Osteocyte (in vitro differentiated cells): ENCODE measurements at regions not wholly inside any gene's neighbourhood (a gene's known extent, or its start where the extent isn't known, plus 50 kb on each side); places are given as distances from the start of the nearest gene placed in this dataset.

Experiments used
- DNase-seq: peaks from one replicate; pipeline ENCODE4 v3.0.0; 2021; ENCODE audit warnings: mixed read lengths; ENCODE audit not compliant: unreplicated experiment; ENCODE audit errors: extremely low spot score
- H3K27ac Mint-ChIP-seq: one replicate; pipeline ENCODE4 v1.8.0; 2021; ENCODE audit warnings: mild to moderate bottlenecking, mixed read lengths; ENCODE audit not compliant: unreplicated experiment
- H3K27me3 Mint-ChIP-seq: one replicate; pipeline ENCODE4 v1.8.0; 2021; ENCODE audit warnings: mixed read lengths; ENCODE audit not compliant: unreplicated experiment
- H3K36me3 Mint-ChIP-seq: one replicate; pipeline ENCODE4 v1.8.0; 2021; ENCODE audit warnings: mixed read lengths; ENCODE audit not compliant: unreplicated experiment
- H3K4me1 Mint-ChIP-seq: one replicate; pipeline ENCODE4 v1.8.0; 2021; ENCODE audit warnings: mixed read lengths; ENCODE audit not compliant: unreplicated experiment
- H3K4me3 Mint-ChIP-seq: one replicate; pipeline ENCODE4 v1.8.0; 2021; ENCODE audit warnings: mild to moderate bottlenecking, moderate library complexity, mixed read lengths; ENCODE audit not compliant: unreplicated experiment
- H3K9me3 Mint-ChIP-seq: one replicate; pipeline ENCODE4 v1.8.0; 2021; ENCODE audit warnings: mixed read lengths; ENCODE audit not compliant: unreplicated experiment
- TF ChIP-seq, protein P1 (sequence below): fragments of 200-600 bp; sonication (generic); IDR thresholded peaks from 2 replicates; pipeline ENCODE4 v1.5.0; 2021; ENCODE audit warnings: antibody characterized with exemption, mild to moderate bottlenecking, moderate library complexity

DNA sequence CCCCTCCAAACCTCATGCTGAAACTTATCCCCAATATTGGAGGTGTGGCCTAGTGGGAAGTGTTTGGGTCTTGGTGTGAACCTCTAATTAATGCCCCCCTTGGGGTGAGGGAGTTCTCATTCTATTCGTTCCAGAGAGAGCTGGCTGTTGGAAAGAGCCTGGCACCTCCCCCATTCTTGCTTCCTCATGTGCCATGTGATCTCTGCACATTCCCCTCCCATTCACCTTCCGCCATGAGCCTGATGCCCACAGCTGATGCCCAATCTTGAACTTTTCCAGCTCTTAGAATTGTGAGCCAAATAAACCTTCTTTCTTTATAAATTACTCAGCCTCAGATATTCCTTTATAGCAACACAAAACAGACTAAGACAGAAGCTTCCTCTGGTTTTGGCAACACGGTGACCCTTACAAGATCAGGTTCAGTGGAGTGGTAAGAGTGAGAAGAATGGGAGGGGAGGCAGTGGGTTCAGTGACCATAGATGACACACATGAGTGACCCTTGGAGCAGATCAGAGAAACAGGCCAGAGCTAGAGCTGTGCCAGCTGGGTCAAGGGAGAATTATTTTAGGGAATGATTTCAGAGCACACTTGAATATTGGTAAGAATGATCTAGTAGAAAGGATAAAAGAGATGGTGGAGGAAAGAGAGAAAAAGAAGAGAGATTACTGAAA lies 176.4 kb downstream of the LY86 start:
- H3K4me3 Mint-ChIP-seq = no peak overlapping the region

DNA sequence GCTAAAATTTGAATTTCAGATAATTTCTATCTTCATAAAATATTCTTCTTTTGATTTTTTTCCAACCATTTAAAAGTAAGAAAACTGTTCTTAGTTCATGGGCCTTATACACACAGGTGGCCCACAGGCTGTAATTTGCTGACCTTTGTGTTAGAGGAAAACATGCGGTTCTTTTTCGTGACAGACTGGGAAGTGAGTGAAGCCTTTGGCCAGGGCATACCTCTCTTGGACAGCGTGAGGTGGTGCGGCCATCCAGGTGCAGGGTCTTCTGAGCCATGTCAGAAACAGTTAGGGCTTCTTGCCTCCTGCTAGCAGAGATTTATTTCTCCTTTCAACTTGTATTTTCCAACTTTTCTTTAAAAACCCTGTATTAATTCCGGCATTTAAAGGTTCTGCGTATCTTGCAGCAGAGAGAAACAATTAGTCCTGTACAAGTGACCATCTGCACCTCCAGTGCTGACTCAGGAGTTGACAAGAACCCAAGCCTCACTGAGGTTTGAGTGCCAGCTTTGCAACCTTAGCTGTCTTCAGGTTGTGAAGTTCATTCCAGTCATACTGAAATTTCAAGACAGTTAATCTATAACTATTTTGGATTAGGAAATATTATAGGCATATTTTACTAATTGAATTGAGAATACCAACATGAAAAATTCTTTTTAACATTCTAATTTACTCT lies 177.8 kb downstream of the LY86 start:
- Mint-ChIP-seq H3K4me1 (no peaks in the 10 kb centered on the region), H3K4me3 (no peak overlapping the region), H3K27ac (no peak overlapping the region), H3K27me3 (peaks cover 3% of the 10 kb centered on the region), H3K9me3 (no peaks in the 10 kb centered on the region), H3K36me3 (no peaks in the 10 kb centered on the region)
- TF ChIP-seq, protein P1, sequence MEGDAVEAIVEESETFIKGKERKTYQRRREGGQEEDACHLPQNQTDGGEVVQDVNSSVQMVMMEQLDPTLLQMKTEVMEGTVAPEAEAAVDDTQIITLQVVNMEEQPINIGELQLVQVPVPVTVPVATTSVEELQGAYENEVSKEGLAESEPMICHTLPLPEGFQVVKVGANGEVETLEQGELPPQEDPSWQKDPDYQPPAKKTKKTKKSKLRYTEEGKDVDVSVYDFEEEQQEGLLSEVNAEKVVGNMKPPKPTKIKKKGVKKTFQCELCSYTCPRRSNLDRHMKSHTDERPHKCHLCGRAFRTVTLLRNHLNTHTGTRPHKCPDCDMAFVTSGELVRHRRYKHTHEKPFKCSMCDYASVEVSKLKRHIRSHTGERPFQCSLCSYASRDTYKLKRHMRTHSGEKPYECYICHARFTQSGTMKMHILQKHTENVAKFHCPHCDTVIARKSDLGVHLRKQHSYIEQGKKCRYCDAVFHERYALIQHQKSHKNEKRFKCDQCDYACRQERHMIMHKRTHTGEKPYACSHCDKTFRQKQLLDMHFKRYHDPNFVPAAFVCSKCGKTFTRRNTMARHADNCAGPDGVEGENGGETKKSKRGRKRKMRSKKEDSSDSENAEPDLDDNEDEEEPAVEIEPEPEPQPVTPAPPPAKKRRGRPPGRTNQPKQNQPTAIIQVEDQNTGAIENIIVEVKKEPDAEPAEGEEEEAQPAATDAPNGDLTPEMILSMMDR = no peak
- no peak for DNase-seq

More for the DNA sequence above, 176.4 kb downstream of the LY86 start:
- Mint-ChIP-seq H3K36me3 (no peaks in the 10 kb centered on the region), H3K27me3 (peaks cover 7% of the 10 kb centered on the region), H3K4me1 (no peaks in the 10 kb centered on the region), H3K9me3 (no peaks in the 10 kb centered on the region), H3K27ac (no peak overlapping the region)
- TF ChIP-seq, protein P1 = no peak
- DNase-seq = no peak

DNA sequence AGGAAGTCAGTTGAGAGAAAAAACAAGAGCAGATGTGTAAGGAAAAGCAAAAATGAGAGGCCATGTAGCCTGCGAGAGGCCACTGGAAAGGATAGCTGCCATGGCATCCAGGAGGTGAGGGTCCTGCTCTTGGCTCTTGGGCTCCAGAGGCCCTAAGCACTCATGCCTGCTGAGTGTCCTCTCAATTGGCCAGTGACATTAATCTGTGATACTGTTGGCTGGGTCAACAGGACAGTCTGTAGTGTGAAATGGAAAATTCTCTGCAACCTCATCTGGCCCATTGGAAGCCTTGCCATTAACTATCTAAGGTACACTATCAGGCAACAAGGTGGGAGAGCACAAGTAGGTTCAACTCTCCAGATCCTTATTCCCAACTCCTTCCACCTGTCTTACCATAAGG lies 180.9 kb downstream of the LY86 start:
- Mint-ChIP-seq H3K4me3 (no peak overlapping the region), H3K27me3 (peaks cover 5% of the 10 kb centered on the region), H3K9me3 (no peaks in the 10 kb centered on the region), H3K4me1 (no peaks in the 10 kb centered on the region), H3K27ac (no peak overlapping the region), H3K36me3 (no peaks in the 10 kb centered on the region)
- TF ChIP-seq, protein P1 = no peak
- no peak for DNase-seq

DNA sequence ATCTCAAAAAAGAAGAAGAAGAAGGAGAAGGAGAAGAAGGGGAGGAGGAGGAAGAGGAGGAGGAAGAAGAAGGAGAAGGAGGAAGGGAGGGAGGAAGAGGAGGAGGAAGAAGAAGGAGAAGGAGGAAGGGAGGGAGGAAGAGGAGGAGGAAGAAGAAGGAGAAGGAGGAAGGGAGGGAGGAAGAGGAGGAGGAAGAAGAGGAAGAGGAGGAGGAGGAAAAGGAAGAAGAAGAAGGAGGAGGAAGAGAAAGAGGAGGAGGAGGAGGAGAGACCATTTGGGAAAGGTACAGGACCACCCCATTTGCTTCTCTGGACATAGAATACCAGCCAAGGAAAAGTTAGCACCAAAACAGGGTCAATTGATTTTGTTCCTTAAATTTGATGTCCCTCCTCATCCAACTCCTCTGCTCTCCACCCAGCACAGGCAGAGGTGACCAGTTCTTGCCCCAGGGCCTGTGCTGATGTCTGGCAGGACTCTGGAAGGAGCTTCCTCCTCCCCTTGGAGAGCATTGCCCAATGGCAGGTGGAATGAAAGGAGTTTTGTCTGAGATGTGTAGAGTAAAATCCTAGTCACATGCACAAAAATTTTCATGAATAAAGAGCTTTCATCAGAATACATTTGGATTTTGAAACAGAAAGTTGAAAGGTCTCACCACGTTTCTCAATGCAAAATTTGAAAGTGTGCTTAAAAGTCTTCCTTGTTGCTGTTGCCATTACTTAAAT lies 182.9 kb downstream of the LY86 start:
- peaks cover under 1% of the 10 kb centered on the region for H3K9me3 Mint-ChIP-seq
- peaks cover 11% of the 10 kb centered on the region for H3K27me3 Mint-ChIP-seq
- no peaks in the 10 kb centered on the region for H3K36me3 Mint-ChIP-seq
- no peaks in the 10 kb centered on the region for H3K4me1 Mint-ChIP-seq
- no peak overlapping the region for H3K4me3 Mint-ChIP-seq
- DNase-seq = no peak
- TF ChIP-seq, protein P1 = no peak
- H3K27ac Mint-ChIP-seq = no peak overlapping the region

DNA sequence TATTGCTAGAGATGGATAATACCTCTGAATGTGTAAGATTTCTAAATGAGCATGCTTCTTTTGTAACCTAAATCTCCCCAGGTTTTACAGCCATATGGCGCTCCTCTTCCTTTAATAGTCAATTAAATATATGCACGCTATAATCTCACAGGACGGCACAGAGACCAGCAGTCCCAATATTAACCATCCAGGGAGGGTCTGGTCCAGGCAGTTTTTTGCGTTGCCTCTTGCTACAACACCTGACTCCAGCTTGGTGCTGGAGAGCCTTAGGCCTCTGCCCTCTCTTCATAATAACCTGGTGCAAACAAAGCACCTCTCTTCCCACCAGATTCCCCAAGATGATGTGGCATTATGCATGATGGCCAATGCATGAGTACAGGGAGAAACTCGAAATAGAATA lies 183.4 kb downstream of the LY86 start:
- H3K27ac Mint-ChIP-seq = no peak overlapping the region
- no peaks in the 10 kb centered on the region for H3K4me1 Mint-ChIP-seq
- no peak overlapping the region for H3K4me3 Mint-ChIP-seq
- H3K9me3 Mint-ChIP-seq = peaks cover 7% of the 10 kb centered on the region
- no peaks in the 10 kb centered on the region for H3K36me3 Mint-ChIP-seq
- DNase-seq = no peak
- H3K27me3 Mint-ChIP-seq = peaks cover 14% of the 10 kb centered on the region
- TF ChIP-seq, protein P1 = no peak
